CD4-positive, alpha-beta memory T cell (primary cell): ENCODE measurements at regions not wholly inside any gene's neighbourhood (a gene's known extent, or its start where the extent isn't known, plus 50 kb on each side); places are given as distances from the start of the nearest gene placed in this dataset.
"Not testable (repeated sequence)": the region's sequence is repeated elsewhere in the genome, so short reads cannot be mapped to it uniquely, and the experiment has no call there.

Experiments used
- CTCF ChIA-PET: fragments of 350-600 bp; sonication (Branson Sonifier 250); formaldehyde crosslinking; loops from one replicate; lab custom pipeline; 2021; ENCODE audit warnings: inconsistent platforms; ENCODE audit not compliant: partially characterized antibody; lab: Charles Lee
- POLR2A ChIA-PET: fragments of 350-600 bp; sonication (Branson Sonifier 250); formaldehyde crosslinking; loops from one replicate; lab custom pipeline; 2021; ENCODE audit not compliant: partially characterized antibody; lab: Charles Lee
- DNase-seq, 5 donors: peaks; one replicate each; pipeline versions ENCODE4 v3.0.0 to v3.0.0-alpha.2; 2020 to 2022; ENCODE audit warnings: mixed read lengths in 1 of 5
- H3K27ac ChIP-seq: one replicate; pipeline ENCODE4 v1.7.0; 2013; ENCODE audit warnings: low read depth, low read length
- H3K27me3 ChIP-seq: 2 replicates; pipeline ENCODE4 v1.7.0; 2013; ENCODE audit warnings: mild to moderate bottlenecking, low read length, moderate library complexity; ENCODE audit not compliant: insufficient read depth
- H3K36me3 ChIP-seq: 2 replicates; pipeline ENCODE4 v1.7.0; 2013; ENCODE audit warnings: mild to moderate bottlenecking, low read length, moderate library complexity; ENCODE audit not compliant: insufficient read depth
- H3K4me1 ChIP-seq: 2 replicates; pipeline ENCODE4 v1.7.0; 2013; ENCODE audit warnings: mild to moderate bottlenecking, low read length, moderate library complexity; ENCODE audit not compliant: insufficient read depth
- H3K4me3 ChIP-seq, 2 donors: one replicate each; pipeline ENCODE4 v1.7.0; 2013; ENCODE audit warnings: low read length in 2 of 2, mild to moderate bottlenecking in 1 of 2
- H3K9me3 ChIP-seq, 2 donors: one replicate each; pipeline ENCODE4 v1.7.0; 2013; ENCODE audit warnings: low read length in 2 of 2, control low read depth in 1 of 2; ENCODE audit not compliant: control insufficient read depth in 1 of 2
- H3K27ac Mint-ChIP-seq, 7 donors: one replicate each; pipeline ENCODE4 v1.8.0; 2020 to 2021; ENCODE audit warnings: mixed read lengths in 7 of 7, mild to moderate bottlenecking in 6 of 7, inconsistent platforms in 3 of 7, moderate library complexity in 3 of 7
- H3K27me3 Mint-ChIP-seq, 2 donors: one replicate each; pipeline ENCODE4 v1.8.0; 2020 to 2021; ENCODE audit warnings: mixed read lengths in 2 of 2
- H3K36me3 Mint-ChIP-seq, 2 donors: one replicate each; pipeline ENCODE4 v1.8.0; 2020 to 2021; ENCODE audit warnings: mixed read lengths in 2 of 2, inconsistent platforms in 1 of 2, mild to moderate bottlenecking in 1 of 2
- H3K4me1 Mint-ChIP-seq, 4 donors: one replicate each; pipeline ENCODE4 v1.8.0; 2020 to 2021; ENCODE audit warnings: mixed read lengths in 4 of 4, mild to moderate bottlenecking in 1 of 4
- H3K4me3 Mint-ChIP-seq, 8 donors: one replicate each; pipeline ENCODE4 v1.8.0; 2020 to 2021; ENCODE audit warnings: mixed read lengths in 8 of 8, mild to moderate bottlenecking in 7 of 8, moderate library complexity in 6 of 8, inconsistent platforms in 3 of 8
- H3K9me3 Mint-ChIP-seq, 8 donors: one replicate each; pipeline ENCODE4 v1.8.0; 2020 to 2021; ENCODE audit warnings: mixed read lengths in 8 of 8, mild to moderate bottlenecking in 5 of 8, inconsistent platforms in 3 of 8, moderate library complexity in 1 of 8
- intact Hi-C: fragments of 100-400 bp; cut with micrococcal nuclease; formaldehyde crosslinking; loops from one replicate; pipeline ENCODE4 v1.15.1; 2023

- Histone ChIP-seq H3K36me3 (no peaks in the 10 kb centered on the region), H3K9me3 (no peaks in the 10 kb centered on the region), H3K4me1 (no peaks in the 10 kb centered on the region), H3K4me3 (no peak overlapping the region), H3K27me3 (no peaks in the 10 kb centered on the region), H3K27ac (no peak overlapping the region)
- CTCF ChIA-PET = no interaction called here
- POLR2A ChIA-PET = no interaction called here
- intact Hi-C loops = no loop called here
- Mint-ChIP-seq H3K4me3 (no peak overlapping the region), H3K4me1 (no peaks in the 10 kb centered on the region), H3K27me3 (peaks cover 2 to 4% of the 10 kb centered on the region in 2 donors), H3K9me3 (no peaks in the 10 kb centered on the region), H3K27ac (no peak overlapping the region), H3K36me3 (no peaks in the 10 kb centered on the region)
- no peak for DNase-seq
Observed at GRCh38 chr7:42726066-42726785, 185.6 kb downstream of the C7orf25 start.

DNA sequence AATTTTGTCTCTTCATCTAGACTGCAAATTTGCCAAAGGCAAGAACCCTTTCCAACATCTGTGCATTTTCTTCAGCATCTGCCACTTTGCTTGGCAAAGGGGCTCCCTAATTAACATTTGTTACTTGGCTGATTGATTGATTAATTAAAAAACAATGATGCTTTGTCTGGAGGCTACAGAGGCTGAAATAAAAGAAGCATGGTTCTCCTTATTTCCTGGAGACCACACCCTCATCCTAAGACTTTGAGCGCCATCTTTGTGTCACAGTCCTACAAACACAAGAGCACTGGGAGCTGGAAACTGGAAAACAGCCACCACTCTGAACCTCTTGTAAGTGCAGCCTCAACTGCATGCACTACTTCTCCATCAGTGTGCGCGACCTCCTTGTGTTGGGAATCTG lies 189.2 kb downstream of the C7orf25 start:
- H3K9me3 ChIP-seq = no peaks in the 10 kb centered on the region
- POLR2A ChIA-PET = no interaction called here
- no peak overlapping the region for H3K27ac ChIP-seq
- no peaks in the 10 kb centered on the region for H3K4me1 ChIP-seq
- no peaks in the 10 kb centered on the region for H3K27me3 ChIP-seq
- Mint-ChIP-seq H3K4me3 (no peak overlapping the region), H3K9me3 (peaks cover 0 to 2% (median under 1%) of the 10 kb centered on the region in 8 donors), H3K27me3 (peaks cover 2 to 4% of the 10 kb centered on the region in 2 donors), H3K4me1 (no peaks in the 10 kb centered on the region), H3K27ac (no peak overlapping the region), H3K36me3 (no peaks in the 10 kb centered on the region)
- H3K4me3 ChIP-seq = no peak overlapping the region
- DNase-seq = no peak
- no peaks in the 10 kb centered on the region for H3K36me3 ChIP-seq
- CTCF ChIA-PET = no interaction called here
- intact Hi-C loops = no loop called here

- POLR2A ChIA-PET = no interaction called here
- no peaks in the 10 kb centered on the region for H3K36me3 ChIP-seq
- DNase-seq = no peak
- no peaks in the 10 kb centered on the region for H3K9me3 ChIP-seq
- H3K4me3 ChIP-seq = no peak overlapping the region
- H3K27me3 ChIP-seq = no peaks in the 10 kb centered on the region
- Mint-ChIP-seq H3K4me3 (no peak overlapping the region), H3K36me3 (no peaks in the 10 kb centered on the region), H3K9me3 (peaks cover 0 to 6% (median under 1%) of the 10 kb centered on the region in 8 donors), H3K27ac (no peak overlapping the region), H3K27me3 (peaks cover 2 to 4% of the 10 kb centered on the region in 2 donors), H3K4me1 (no peaks in the 10 kb centered on the region)
- intact Hi-C loops = no loop called here
- H3K4me1 ChIP-seq = no peaks in the 10 kb centered on the region
- CTCF ChIA-PET = no interaction called here
- H3K27ac ChIP-seq = no peak overlapping the region
Observed at GRCh38 chr7:42722198-42722597, 189.7 kb downstream of the C7orf25 start.

DNA sequence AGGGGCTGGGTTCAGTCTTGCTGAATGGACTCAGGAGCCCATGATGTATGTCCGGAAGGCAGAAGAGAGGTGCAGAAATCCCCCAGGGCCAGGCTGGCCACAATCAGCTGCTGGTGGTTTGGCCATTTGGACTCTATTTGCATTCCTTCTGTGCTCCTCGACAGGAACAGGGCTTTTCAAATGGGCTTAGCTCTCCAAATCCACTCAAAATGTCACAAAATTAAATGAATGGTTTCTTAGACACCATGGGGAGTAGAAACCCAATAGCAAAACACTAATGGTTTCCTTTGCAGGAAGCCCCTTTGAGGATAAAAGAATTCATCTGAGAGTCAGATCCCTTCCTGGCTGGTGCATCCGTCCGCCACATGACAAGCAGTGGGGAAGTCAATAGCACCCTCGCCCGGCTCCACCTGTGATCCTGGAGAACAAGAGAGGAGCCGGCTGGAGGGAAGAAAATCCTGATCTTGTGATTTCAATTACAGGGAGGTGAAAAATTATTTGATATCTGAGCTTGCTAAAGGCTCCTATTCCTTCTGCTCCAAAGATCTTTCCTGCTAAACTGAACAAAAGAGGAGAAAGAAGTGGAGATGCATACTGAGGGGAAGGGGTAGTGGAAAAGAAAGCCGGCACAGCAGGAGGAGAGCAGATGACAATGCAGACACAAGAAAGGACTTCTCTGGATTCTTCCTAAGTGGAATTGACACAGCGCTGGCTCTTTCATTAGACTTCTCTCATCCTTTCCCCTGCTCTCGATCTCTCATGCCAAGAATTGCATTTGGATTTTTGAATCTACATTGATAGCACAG lies 190.7 kb downstream of the C7orf25 start:
- Histone ChIP-seq H3K36me3 (no peaks in the 10 kb centered on the region), H3K27me3 (no peaks in the 10 kb centered on the region), H3K4me1 (no peaks in the 10 kb centered on the region), H3K27ac (no peak overlapping the region), H3K9me3 (no peaks in the 10 kb centered on the region), H3K4me3 (no peak overlapping the region)
- peaks cover 0 to 8% (median under 1%) of the 10 kb centered on the region in 8 donors for H3K9me3 Mint-ChIP-seq
- H3K4me3 Mint-ChIP-seq = no peak overlapping the region
- ChIA-PET CTCF (interaction anchor here (0.8 kb wide), 1 partner anchor 12 kb away, joined by 3 read pairs; no protein-coding TSS in a partner anchor), POLR2A (no interaction called here)
- no peak overlapping the region for H3K27ac Mint-ChIP-seq
- H3K36me3 Mint-ChIP-seq = no peaks in the 10 kb centered on the region
- intact Hi-C loops = no loop called here
- DNase-seq = no peak
- H3K27me3 Mint-ChIP-seq = peaks cover 2 to 4% of the 10 kb centered on the region in 2 donors
- H3K4me1 Mint-ChIP-seq = no peaks in the 10 kb centered on the region

- no peak overlapping the region for H3K27ac Mint-ChIP-seq
- peaks cover 2 to 4% of the 10 kb centered on the region in 2 donors for H3K27me3 Mint-ChIP-seq
- no peak for DNase-seq
- H3K9me3 Mint-ChIP-seq = peaks cover 0 to 8% (median 1%) of the 10 kb centered on the region in 8 donors
- Histone ChIP-seq H3K27me3 (no peaks in the 10 kb centered on the region), H3K36me3 (no peaks in the 10 kb centered on the region), H3K27ac (no peak overlapping the region), H3K9me3 (no peaks in the 10 kb centered on the region), H3K4me1 (no peaks in the 10 kb centered on the region), H3K4me3 (no peak overlapping the region)
- intact Hi-C loops = no loop called here
- CTCF ChIA-PET = no interaction called here
- no peaks in the 10 kb centered on the region for H3K4me1 Mint-ChIP-seq
- H3K4me3 Mint-ChIP-seq = no peak overlapping the region
- POLR2A ChIA-PET = no interaction called here
- H3K36me3 Mint-ChIP-seq = no peaks in the 10 kb centered on the region
Observed at GRCh38 chr7:42720012-42720411, 191.9 kb downstream of the C7orf25 start.

DNA sequence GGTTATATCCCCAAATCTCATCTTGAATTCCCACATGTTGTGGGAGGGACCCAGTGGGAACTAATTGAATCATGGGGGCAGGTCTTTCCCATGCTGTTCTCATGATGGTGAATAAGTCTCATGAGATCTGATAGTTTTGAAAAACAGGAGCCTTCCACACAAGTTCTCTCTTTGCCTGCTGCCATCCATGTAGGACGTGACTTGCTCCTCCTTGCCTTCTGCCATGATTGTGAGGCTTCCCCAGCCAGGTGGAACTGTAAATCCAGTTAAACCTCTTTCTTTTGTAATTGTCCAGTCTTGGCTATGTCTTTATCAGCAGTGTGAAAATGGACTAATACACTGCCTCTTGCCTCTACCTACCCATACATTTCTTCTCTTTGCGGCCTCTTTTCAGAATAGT lies 193.4 kb downstream of the C7orf25 start:
- H3K9me3 Mint-ChIP-seq, H3K4me3 Mint-ChIP-seq, H3K4me3 ChIP-seq, H3K9me3 ChIP-seq, H3K4me1 ChIP-seq, H3K4me1 Mint-ChIP-seq, H3K27me3 Mint-ChIP-seq, H3K36me3 Mint-ChIP-seq, H3K36me3 ChIP-seq, H3K27me3 ChIP-seq, CTCF ChIA-PET, H3K27ac ChIP-seq, DNase-seq, H3K27ac Mint-ChIP-seq, intact Hi-C loops, POLR2A ChIA-PET: not testable (repeated sequence)

DNA sequence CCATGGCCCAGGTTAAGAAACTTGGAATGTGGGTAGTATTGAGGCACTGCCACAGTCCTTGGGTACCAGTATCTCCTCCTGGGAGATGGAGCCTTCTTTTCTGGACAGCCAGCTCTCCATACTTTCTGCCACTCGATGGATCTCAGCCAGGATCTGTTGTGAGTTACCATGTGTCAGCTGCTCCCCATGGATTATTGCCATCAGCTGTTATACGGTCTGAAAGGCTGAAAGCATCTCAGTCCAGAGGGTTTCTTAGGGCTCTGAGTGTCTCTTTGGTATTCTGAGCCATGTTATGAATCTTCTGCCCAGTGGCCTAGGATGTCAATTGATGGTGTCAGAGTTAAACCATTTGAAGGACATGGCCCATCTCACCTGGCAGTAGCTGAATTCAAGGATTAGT lies 197.5 kb downstream of the C7orf25 start:
- no peak overlapping the region for H3K4me3 Mint-ChIP-seq
- intact Hi-C loops = no loop called here
- DNase-seq = no peak
- no peaks in the 10 kb centered on the region for H3K36me3 ChIP-seq
- no peaks in the 10 kb centered on the region for H3K4me1 Mint-ChIP-seq
- no peaks in the 10 kb centered on the region for H3K27me3 ChIP-seq
- CTCF ChIA-PET = no interaction called here
- peaks cover 0 to 2% of the 10 kb centered on the region in 2 donors for H3K27me3 Mint-ChIP-seq
- no peak overlapping the region for H3K27ac Mint-ChIP-seq
- no peak overlapping the region for H3K27ac ChIP-seq
- POLR2A ChIA-PET = no interaction called here
- no peaks in the 10 kb centered on the region for H3K9me3 ChIP-seq
- peaks cover 0 to 8% (median 3%) of the 10 kb centered on the region in 8 donors for H3K9me3 Mint-ChIP-seq
- no peak overlapping the region for H3K4me3 ChIP-seq
- no peaks in the 10 kb centered on the region for H3K4me1 ChIP-seq
- no peaks in the 10 kb centered on the region for H3K36me3 Mint-ChIP-seq
